CD4-positive, alpha-beta memory T cell (primary cell): ENCODE measurements at regions not wholly inside any gene's neighbourhood (a gene's known extent, or its start where the extent isn't known, plus 50 kb on each side); places are given as distances from the start of the nearest gene placed in this dataset.

Source experiments
- CTCF ChIA-PET: fragments of 350-600 bp; sonication (Branson Sonifier 250); formaldehyde crosslinking; loops from one replicate; lab custom pipeline; 2021; ENCODE audit warnings: inconsistent platforms; ENCODE audit not compliant: partially characterized antibody; lab: Charles Lee
- POLR2A ChIA-PET: fragments of 350-600 bp; sonication (Branson Sonifier 250); formaldehyde crosslinking; loops from one replicate; lab custom pipeline; 2021; ENCODE audit not compliant: partially characterized antibody; lab: Charles Lee
- DNase-seq, 5 donors: peaks; one replicate each; pipeline versions ENCODE4 v3.0.0 to v3.0.0-alpha.2; 2020 to 2022; ENCODE audit warnings: mixed read lengths in 1 of 5
- H3K27ac ChIP-seq: one replicate; pipeline ENCODE4 v1.7.0; 2013; ENCODE audit warnings: low read depth, low read length
- H3K27me3 ChIP-seq: 2 replicates; pipeline ENCODE4 v1.7.0; 2013; ENCODE audit warnings: mild to moderate bottlenecking, low read length, moderate library complexity; ENCODE audit not compliant: insufficient read depth
- H3K36me3 ChIP-seq: 2 replicates; pipeline ENCODE4 v1.7.0; 2013; ENCODE audit warnings: mild to moderate bottlenecking, low read length, moderate library complexity; ENCODE audit not compliant: insufficient read depth
- H3K4me1 ChIP-seq: 2 replicates; pipeline ENCODE4 v1.7.0; 2013; ENCODE audit warnings: mild to moderate bottlenecking, low read length, moderate library complexity; ENCODE audit not compliant: insufficient read depth
- H3K4me3 ChIP-seq, 2 donors: one replicate each; pipeline ENCODE4 v1.7.0; 2013; ENCODE audit warnings: low read length in 2 of 2, mild to moderate bottlenecking in 1 of 2
- H3K9me3 ChIP-seq, 2 donors: one replicate each; pipeline ENCODE4 v1.7.0; 2013; ENCODE audit warnings: low read length in 2 of 2, control low read depth in 1 of 2; ENCODE audit not compliant: control insufficient read depth in 1 of 2
- H3K27ac Mint-ChIP-seq, 7 donors: one replicate each; pipeline ENCODE4 v1.8.0; 2020 to 2021; ENCODE audit warnings: mixed read lengths in 7 of 7, mild to moderate bottlenecking in 6 of 7, inconsistent platforms in 3 of 7, moderate library complexity in 3 of 7
- H3K27me3 Mint-ChIP-seq, 2 donors: one replicate each; pipeline ENCODE4 v1.8.0; 2020 to 2021; ENCODE audit warnings: mixed read lengths in 2 of 2
- H3K36me3 Mint-ChIP-seq, 2 donors: one replicate each; pipeline ENCODE4 v1.8.0; 2020 to 2021; ENCODE audit warnings: mixed read lengths in 2 of 2, inconsistent platforms in 1 of 2, mild to moderate bottlenecking in 1 of 2
- H3K4me1 Mint-ChIP-seq, 4 donors: one replicate each; pipeline ENCODE4 v1.8.0; 2020 to 2021; ENCODE audit warnings: mixed read lengths in 4 of 4, mild to moderate bottlenecking in 1 of 4
- H3K4me3 Mint-ChIP-seq, 8 donors: one replicate each; pipeline ENCODE4 v1.8.0; 2020 to 2021; ENCODE audit warnings: mixed read lengths in 8 of 8, mild to moderate bottlenecking in 7 of 8, moderate library complexity in 6 of 8, inconsistent platforms in 3 of 8
- H3K9me3 Mint-ChIP-seq, 8 donors: one replicate each; pipeline ENCODE4 v1.8.0; 2020 to 2021; ENCODE audit warnings: mixed read lengths in 8 of 8, mild to moderate bottlenecking in 5 of 8, inconsistent platforms in 3 of 8, moderate library complexity in 1 of 8
- intact Hi-C: fragments of 100-400 bp; cut with micrococcal nuclease; formaldehyde crosslinking; loops from one replicate; pipeline ENCODE4 v1.15.1; 2023

DNA sequence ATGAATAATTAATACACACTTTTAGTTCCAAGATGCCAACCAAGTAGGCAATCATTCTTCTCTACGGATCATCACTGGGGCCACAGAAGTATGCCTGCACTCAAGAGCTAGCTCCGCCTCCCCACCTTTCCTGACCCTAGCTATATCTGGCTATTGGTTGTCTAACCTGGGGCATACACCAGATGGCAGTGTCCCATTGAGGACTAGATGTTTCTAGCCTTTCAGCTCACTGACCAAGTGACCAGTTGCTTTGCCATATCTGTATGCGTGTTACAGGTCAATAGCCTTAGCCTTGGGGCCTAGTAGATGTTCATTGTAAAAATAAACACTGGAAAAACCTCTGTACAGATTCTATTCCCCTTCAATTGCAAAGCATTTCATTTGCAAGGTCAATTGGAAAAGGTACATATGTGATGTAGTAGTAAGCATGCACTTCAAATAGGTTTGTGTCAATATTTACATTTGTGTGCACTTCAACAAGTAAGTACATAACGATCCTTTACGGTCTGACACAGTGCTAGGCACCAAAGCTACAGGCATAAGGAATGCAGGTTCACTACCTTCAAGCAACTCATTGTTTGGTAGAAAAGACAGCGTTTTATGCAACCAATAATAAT lies 521.7 kb downstream of the PPARGC1A start:
- Mint-ChIP-seq H3K4me1 (no peaks in the 10 kb centered on the region), H3K4me3 (no peak overlapping the region), H3K27me3 (no peaks in the 10 kb centered on the region), H3K9me3 (peaks cover 0 to 5% (median 0%) of the 10 kb centered on the region in 8 donors), H3K36me3 (no peaks in the 10 kb centered on the region), H3K27ac (no peak overlapping the region)
- Histone ChIP-seq H3K9me3 (no peaks in the 10 kb centered on the region), H3K4me1 (no peaks in the 10 kb centered on the region), H3K4me3 (no peak overlapping the region), H3K36me3 (no peaks in the 10 kb centered on the region), H3K27ac (no peak overlapping the region), H3K27me3 (no peaks in the 10 kb centered on the region)
- intact Hi-C loops: no loop called here
- POLR2A ChIA-PET: no interaction called here
- DNase-seq: no peak
- CTCF ChIA-PET: no interaction called here

DNA sequence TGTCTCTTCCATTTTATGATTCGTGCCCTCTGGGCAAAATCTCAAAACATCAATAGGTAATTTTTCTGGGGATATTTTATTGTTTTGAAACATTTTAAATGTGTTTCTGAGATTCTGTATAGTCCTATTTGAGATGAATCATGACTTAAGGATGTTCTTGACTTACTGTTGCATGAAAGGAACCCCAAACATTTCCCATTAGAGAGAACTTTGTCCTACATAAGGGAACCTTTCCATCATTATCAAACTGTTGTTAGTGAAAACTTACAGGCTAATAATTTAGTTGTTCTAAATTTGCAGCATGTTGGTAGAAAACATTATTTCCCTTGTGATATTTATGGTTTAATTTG lies 523.3 kb downstream of the PPARGC1A start:
- H3K36me3 Mint-ChIP-seq: no peaks in the 10 kb centered on the region
- no peaks in the 10 kb centered on the region for H3K4me1 ChIP-seq
- H3K4me3 Mint-ChIP-seq: peak overlapping the region in 1 of 8 donors; percentile 18
- H3K4me1 Mint-ChIP-seq: no peaks in the 10 kb centered on the region
- no peak overlapping the region for H3K4me3 ChIP-seq
- no peaks in the 10 kb centered on the region for H3K27me3 ChIP-seq
- POLR2A ChIA-PET: no interaction called here
- H3K36me3 ChIP-seq: no peaks in the 10 kb centered on the region
- no peaks in the 10 kb centered on the region for H3K27me3 Mint-ChIP-seq
- H3K27ac Mint-ChIP-seq: no peak overlapping the region
- no peak overlapping the region for H3K27ac ChIP-seq
- intact Hi-C loops: no loop called here
- peaks cover 0 to 5% (median 0%) of the 10 kb centered on the region in 8 donors for H3K9me3 Mint-ChIP-seq
- H3K9me3 ChIP-seq: no peaks in the 10 kb centered on the region
- CTCF ChIA-PET: interaction anchor here (1.1 kb wide), 1 partner anchor 9 kb away, joined by 3 read pairs; no protein-coding TSS in a partner anchor
- DNase-seq: no peak

DNA sequence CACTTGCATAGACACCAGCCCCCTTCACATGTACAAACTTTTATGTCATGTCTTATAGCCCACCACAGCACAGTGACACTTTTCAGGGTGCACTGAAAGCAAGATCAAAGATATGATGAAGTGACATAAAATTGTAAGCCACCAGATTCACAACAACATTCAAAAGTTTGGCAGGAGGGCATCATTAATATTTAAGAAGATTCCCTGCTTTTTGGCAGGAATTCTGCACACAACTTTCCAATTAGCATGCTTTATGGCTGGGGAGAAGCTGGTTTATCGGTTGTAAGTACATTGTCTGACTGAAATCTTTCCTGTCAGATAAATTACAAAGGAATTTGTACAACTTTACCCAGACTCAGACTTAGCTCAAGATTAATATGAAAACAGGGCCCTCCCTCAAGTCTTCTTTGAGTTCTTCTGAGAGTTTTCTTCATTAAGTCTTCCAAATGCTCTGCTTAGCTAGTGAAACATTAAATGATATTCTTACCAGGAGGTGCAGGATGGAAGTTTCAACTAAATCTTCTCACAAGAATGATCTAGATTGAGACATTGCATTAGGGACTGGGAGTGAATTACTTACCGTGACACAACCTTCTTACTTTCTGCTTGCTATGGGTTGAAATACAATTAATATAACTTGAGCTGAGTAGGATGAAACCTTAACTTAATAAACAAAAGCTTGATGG lies 523.8 kb downstream of the PPARGC1A start:
- ChIA-PET POLR2A (no interaction called here), CTCF (interaction anchor here (1.1 kb wide), 1 partner anchor 8 kb away, joined by 3 read pairs; no protein-coding TSS in a partner anchor)
- Histone ChIP-seq H3K4me1 (no peaks in the 10 kb centered on the region), H3K27me3 (no peaks in the 10 kb centered on the region), H3K36me3 (no peaks in the 10 kb centered on the region), H3K27ac (no peak overlapping the region), H3K9me3 (no peaks in the 10 kb centered on the region), H3K4me3 (no peak overlapping the region)
- no peak for DNase-seq
- Mint-ChIP-seq H3K4me3 (no peak overlapping the region), H3K36me3 (no peaks in the 10 kb centered on the region), H3K9me3 (peaks cover 0 to 5% (median 0%) of the 10 kb centered on the region in 8 donors), H3K4me1 (no peaks in the 10 kb centered on the region), H3K27me3 (no peaks in the 10 kb centered on the region), H3K27ac (no peak overlapping the region)
- intact Hi-C loops: no loop called here

DNA sequence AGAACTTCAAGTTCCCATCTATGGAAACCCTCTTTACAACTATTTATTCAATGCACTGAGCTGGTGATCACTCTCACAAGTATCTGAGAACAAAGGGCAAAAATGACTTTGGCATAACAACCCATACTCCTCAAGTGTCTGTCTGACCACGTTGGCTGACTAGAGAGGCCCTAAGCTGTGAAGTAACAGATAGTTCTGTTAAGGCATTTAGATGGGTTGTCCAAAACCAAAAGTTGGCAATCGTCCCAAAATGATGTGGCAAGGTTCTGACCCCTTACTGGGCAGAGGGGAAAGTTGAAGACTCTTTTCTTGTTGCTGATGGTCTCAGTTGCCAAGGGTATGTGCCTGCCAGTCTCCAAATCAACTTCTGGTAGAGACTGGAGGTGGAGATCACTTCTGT lies 524.8 kb downstream of the PPARGC1A start:
- no peaks in the 10 kb centered on the region for H3K36me3 ChIP-seq
- H3K27me3 Mint-ChIP-seq: no peaks in the 10 kb centered on the region

DNA sequence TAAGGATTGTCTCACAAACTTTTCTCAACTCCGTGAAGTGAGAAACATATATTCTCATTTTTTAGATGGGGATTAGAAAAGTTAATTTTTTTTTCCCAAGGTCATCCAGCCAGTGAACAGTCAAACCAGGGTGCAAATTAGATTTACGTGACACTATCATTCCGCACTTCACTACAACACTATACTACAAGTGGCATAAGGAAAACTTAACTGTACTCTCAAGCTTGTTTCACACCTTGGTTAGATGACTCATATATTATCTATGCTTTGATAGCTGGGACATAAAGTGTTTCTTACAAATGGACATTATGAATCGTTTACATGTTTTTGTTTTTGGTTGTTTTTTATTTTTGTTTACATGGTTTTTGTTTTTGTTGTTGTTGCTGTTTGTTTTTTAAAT lies 525.7 kb downstream of the PPARGC1A start:
- Mint-ChIP-seq H3K36me3 (no peaks in the 10 kb centered on the region), H3K27me3 (no peaks in the 10 kb centered on the region), H3K4me1 (no peaks in the 10 kb centered on the region), H3K9me3 (peaks cover 0 to 5% (median 0%) of the 10 kb centered on the region in 8 donors), H3K27ac (no peak overlapping the region), H3K4me3 (no peak overlapping the region)
- POLR2A ChIA-PET: no interaction called here
- CTCF ChIA-PET: no interaction called here
- H3K4me3 ChIP-seq: no peak overlapping the region
- no peak for DNase-seq
- no peaks in the 10 kb centered on the region for H3K36me3 ChIP-seq
- no peaks in the 10 kb centered on the region for H3K4me1 ChIP-seq
- no peaks in the 10 kb centered on the region for H3K27me3 ChIP-seq
- intact Hi-C loops: no loop called here
- H3K27ac ChIP-seq: no peak overlapping the region
- H3K9me3 ChIP-seq: no peaks in the 10 kb centered on the region

More for the DNA sequence above, 524.8 kb downstream of the PPARGC1A start:
- H3K27ac Mint-ChIP-seq: peak overlapping the region in 1 of 7 donors; percentile 44
- no peak for DNase-seq
- no peaks in the 10 kb centered on the region for H3K36me3 Mint-ChIP-seq
- Histone ChIP-seq H3K27ac (no peak overlapping the region), H3K4me1 (no peaks in the 10 kb centered on the region), H3K9me3 (no peaks in the 10 kb centered on the region), H3K4me3 (no peak overlapping the region), H3K27me3 (no peaks in the 10 kb centered on the region)
- H3K4me1 Mint-ChIP-seq: no peaks in the 10 kb centered on the region
- intact Hi-C loops: no loop called here
- H3K4me3 Mint-ChIP-seq: no peak overlapping the region
- peaks cover 0 to 5% (median 0%) of the 10 kb centered on the region in 8 donors for H3K9me3 Mint-ChIP-seq
- POLR2A ChIA-PET: no interaction called here
- CTCF ChIA-PET: no interaction called here

DNA sequence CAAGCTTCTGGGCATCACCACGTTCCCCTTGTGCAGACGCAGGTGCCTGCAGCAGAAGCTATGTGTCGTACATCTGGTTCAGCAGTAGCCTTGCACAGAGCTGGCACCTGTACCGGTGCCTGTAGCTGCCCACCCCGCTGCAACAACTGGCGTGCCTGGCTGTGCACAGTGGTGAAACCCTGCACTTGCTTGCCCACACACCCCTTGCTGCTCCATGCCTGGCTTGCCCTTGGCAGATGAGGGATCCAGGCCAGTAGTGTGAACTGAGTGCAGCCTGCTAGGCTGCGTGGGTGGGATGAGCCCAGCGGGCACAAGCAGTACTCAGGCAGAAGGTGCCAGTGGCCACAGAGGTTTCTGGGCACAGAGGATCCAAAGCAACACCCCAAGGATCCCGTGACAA lies 528.4 kb downstream of the PPARGC1A start:
- CTCF ChIA-PET: no interaction called here
- no peaks in the 10 kb centered on the region for H3K27me3 Mint-ChIP-seq
- no peak for DNase-seq

DNA sequence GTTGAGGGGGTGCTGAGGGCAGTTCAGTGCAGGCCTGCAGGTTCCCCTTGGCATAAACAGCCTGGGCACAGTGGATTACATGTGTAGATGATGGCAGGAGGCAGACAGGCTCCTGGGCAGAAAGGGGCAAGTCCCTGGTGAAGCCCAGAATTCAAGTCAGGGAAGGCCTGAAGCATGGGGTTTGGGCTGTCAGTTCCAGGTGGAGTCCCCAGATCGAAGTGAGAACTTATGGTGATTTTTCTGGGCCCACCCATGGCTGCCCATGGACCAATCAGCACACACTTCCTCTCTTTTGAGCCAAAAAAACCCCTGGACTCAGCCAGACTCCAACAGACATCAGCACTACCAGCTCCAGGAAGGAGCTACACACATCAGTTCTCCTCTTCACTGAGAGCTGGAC lies 529.1 kb downstream of the PPARGC1A start:
- H3K27me3 ChIP-seq: no peaks in the 10 kb centered on the region
- Mint-ChIP-seq H3K36me3 (no peaks in the 10 kb centered on the region), H3K4me1 (no peaks in the 10 kb centered on the region), H3K27me3 (no peaks in the 10 kb centered on the region), H3K9me3 (peaks cover 0 to 2% (median 0%) of the 10 kb centered on the region in 8 donors), H3K4me3 (no peak overlapping the region), H3K27ac (no peak overlapping the region)
- intact Hi-C loops: no loop called here
- ChIA-PET CTCF (no interaction called here), POLR2A (no interaction called here)
- no peak for DNase-seq
- no peaks in the 10 kb centered on the region for H3K36me3 ChIP-seq
- no peaks in the 10 kb centered on the region for H3K4me1 ChIP-seq
- no peak overlapping the region for H3K27ac ChIP-seq
- no peaks in the 10 kb centered on the region for H3K9me3 ChIP-seq
- no peak overlapping the region for H3K4me3 ChIP-seq

More for the DNA sequence above, 528.4 kb downstream of the PPARGC1A start:
- peaks cover 0 to 5% (median 0%) of the 10 kb centered on the region in 8 donors for H3K9me3 Mint-ChIP-seq
- no peaks in the 10 kb centered on the region for H3K27me3 ChIP-seq
- intact Hi-C loops: no loop called here
- H3K27ac Mint-ChIP-seq: no peak overlapping the region
- no peaks in the 10 kb centered on the region for H3K36me3 ChIP-seq
- POLR2A ChIA-PET: no interaction called here
- no peaks in the 10 kb centered on the region for H3K4me1 Mint-ChIP-seq
- no peak overlapping the region for H3K4me3 ChIP-seq
- H3K9me3 ChIP-seq: no peaks in the 10 kb centered on the region
- H3K27ac ChIP-seq: no peak overlapping the region
- no peaks in the 10 kb centered on the region for H3K36me3 Mint-ChIP-seq
- H3K4me3 Mint-ChIP-seq: no peak overlapping the region
- H3K4me1 ChIP-seq: no peaks in the 10 kb centered on the region
